Liver (tissue), 8 donors: ENCODE measurements at regions not wholly inside any gene's neighbourhood (a gene's known extent, or its start where the extent isn't known, plus 50 kb on each side); places are given as distances from the start of the nearest gene placed in this dataset.

Experiments
- DNase-seq: peaks from one replicate; pipeline ENCODE4 v3.0.0-alpha.2; 2017; ENCODE audit warnings: low spot score
- H3K27ac ChIP-seq, 2 donors: one replicate each; pipeline ENCODE4 v1.7.0; 2013; ENCODE audit warnings: inconsistent platforms in 2 of 2, low read length in 2 of 2, control low read depth in 1 of 2, low read depth in 1 of 2, mild to moderate bottlenecking in 1 of 2
- H3K27me3 ChIP-seq, 4 donors: one replicate each; pipeline versions ENCODE4 v1.6.1 to v1.7.0; 2013; ENCODE audit warnings: low read length in 3 of 4, inconsistent platforms in 1 of 4, mild to moderate bottlenecking in 1 of 4, moderate library complexity in 1 of 4; ENCODE audit not compliant: control insufficient read depth in 4 of 4, insufficient read depth in 4 of 4
- H3K36me3 ChIP-seq, 4 donors: one replicate each; pipeline versions ENCODE4 v1.6.1 to v1.7.0; 2013; ENCODE audit warnings: low read length in 3 of 4, mild to moderate bottlenecking in 3 of 4, low read depth in 1 of 4, moderate library complexity in 1 of 4; ENCODE audit not compliant: control insufficient read depth in 4 of 4, insufficient read depth in 3 of 4
- H3K4me1 ChIP-seq, 4 donors: one replicate each; pipeline versions ENCODE4 v1.6.1 to v1.7.0; 2013; ENCODE audit warnings: low read length in 3 of 4, mild to moderate bottlenecking in 3 of 4, moderate library complexity in 1 of 4; ENCODE audit not compliant: control insufficient read depth in 4 of 4, insufficient read depth in 4 of 4
- H3K4me3 ChIP-seq, 3 donors: one replicate each; pipeline versions ENCODE4 v1.6.1 to v1.7.0; 2013; ENCODE audit warnings: low read length in 3 of 3, control low read depth in 1 of 3, low read depth in 1 of 3, mild to moderate bottlenecking in 1 of 3
- H3K9ac ChIP-seq, 2 donors: one replicate each; pipeline ENCODE4 v1.7.0; 2013; ENCODE audit warnings: low read length in 2 of 2, mild to moderate bottlenecking in 2 of 2, moderate library complexity in 2 of 2, control low read depth in 1 of 2, low read depth in 1 of 2
- H3K9me3 ChIP-seq, 4 donors: one replicate each; pipeline versions ENCODE4 v1.6.1 to v1.7.0; 2013; ENCODE audit warnings: low read length in 3 of 4; ENCODE audit not compliant: control insufficient read depth in 4 of 4
- EGR1 ChIP-seq, 2 donors: IDR thresholded peaks; 2 replicates each; pipeline ENCODE4 v1.6.1; 2016 to 2018; ENCODE audit warnings: antibody characterized with exemption in 2 of 2, low read depth in 2 of 2
- FOXA1 ChIP-seq: IDR thresholded peaks from 2 replicates; pipeline ENCODE4 v1.6.1; 2016; ENCODE audit warnings: antibody characterized with exemption
- FOXA2 ChIP-seq: IDR thresholded peaks from 2 replicates; pipeline ENCODE4 v1.6.1; 2016; ENCODE audit warnings: antibody characterized with exemption
- GABPA ChIP-seq, 2 donors: IDR thresholded peaks in 1 of 2; conservative IDR thresholded peaks in 1 of 2; 2 replicates each; pipeline ENCODE4 v1.6.1; 2016; ENCODE audit warnings: antibody characterized with exemption in 2 of 2, mild to moderate bottlenecking in 1 of 2, moderate library complexity in 1 of 2
- HNF4A ChIP-seq, 2 donors: conservative IDR thresholded peaks; 2 replicates each; pipeline ENCODE4 v1.6.1; 2016; ENCODE audit warnings: antibody characterized with exemption in 2 of 2, mild to moderate bottlenecking in 2 of 2
- HNF4G ChIP-seq: IDR thresholded peaks from 2 replicates; pipeline ENCODE4 v1.6.1; 2016; ENCODE audit warnings: antibody characterized with exemption
- JUND ChIP-seq, 2 donors: IDR thresholded peaks; 2 replicates each; pipeline ENCODE4 v1.6.1; 2016; ENCODE audit warnings: antibody characterized with exemption in 2 of 2
- NR2F2 ChIP-seq: IDR thresholded peaks from 2 replicates; pipeline ENCODE4 v1.6.1; 2016; ENCODE audit warnings: antibody characterized with exemption
- RAD21 ChIP-seq, 2 donors: IDR thresholded peaks; 2 replicates each; pipeline ENCODE4 v1.6.1; 2016; ENCODE audit warnings: antibody characterized with exemption in 2 of 2, mild to moderate bottlenecking in 2 of 2
- RXRA ChIP-seq, 2 donors: IDR thresholded peaks; 2 replicates each; pipeline ENCODE4 v1.6.1; 2017 to 2018; ENCODE audit warnings: antibody characterized with exemption in 2 of 2, mild to moderate bottlenecking in 1 of 2
- SP1 ChIP-seq: IDR thresholded peaks from 2 replicates; pipeline ENCODE4 v1.6.1; 2018; ENCODE audit warnings: antibody characterized with exemption, mild to moderate bottlenecking
- TAF1 ChIP-seq: conservative IDR thresholded peaks from 2 replicates; pipeline ENCODE4 v1.6.1; 2016; ENCODE audit warnings: antibody characterized with exemption, mild to moderate bottlenecking
- YY1 ChIP-seq: IDR thresholded peaks from 2 replicates; pipeline ENCODE4 v1.6.1; 2016; ENCODE audit warnings: antibody characterized with exemption, mild to moderate bottlenecking
- WGBS: extraction: QIAGEN DNeasy Blood & Tissue Kit; methylation state at CpG from one replicate; pipeline ENCODE4 v1.1.7; 2013; 5-methylcytosine and 5-hydroxymethylcytosine counted together
- TF ChIP-seq, protein P1 (sequence below): IDR thresholded peaks from 2 replicates; pipeline ENCODE4 v1.6.1; 2016; ENCODE audit warnings: antibody characterized with exemption
- TF ChIP-seq, protein P2 (sequence below): IDR thresholded peaks from 2 replicates; pipeline ENCODE4 v1.6.1; 2016; ENCODE audit warnings: antibody characterized with exemption
- TF ChIP-seq, protein P3 (sequence below): IDR thresholded peaks from 2 replicates; pipeline ENCODE4 v1.6.1; 2016; ENCODE audit warnings: antibody characterized with exemption, mild to moderate bottlenecking
- TF ChIP-seq, protein P4 (sequence below): fragments of 150-350 bp; IDR thresholded peaks from 2 replicates; pipeline ENCODE4 v1.5.1; 2017; ENCODE audit warnings: improper control_type of control experiment, low read depth, low read length; ENCODE audit not compliant: missing input control
- donor health status: healthy.
- donor health status: healthy.
- donor health status: healthy.
- donor health status: healthy.
- donor health status: healthy.

DNA sequence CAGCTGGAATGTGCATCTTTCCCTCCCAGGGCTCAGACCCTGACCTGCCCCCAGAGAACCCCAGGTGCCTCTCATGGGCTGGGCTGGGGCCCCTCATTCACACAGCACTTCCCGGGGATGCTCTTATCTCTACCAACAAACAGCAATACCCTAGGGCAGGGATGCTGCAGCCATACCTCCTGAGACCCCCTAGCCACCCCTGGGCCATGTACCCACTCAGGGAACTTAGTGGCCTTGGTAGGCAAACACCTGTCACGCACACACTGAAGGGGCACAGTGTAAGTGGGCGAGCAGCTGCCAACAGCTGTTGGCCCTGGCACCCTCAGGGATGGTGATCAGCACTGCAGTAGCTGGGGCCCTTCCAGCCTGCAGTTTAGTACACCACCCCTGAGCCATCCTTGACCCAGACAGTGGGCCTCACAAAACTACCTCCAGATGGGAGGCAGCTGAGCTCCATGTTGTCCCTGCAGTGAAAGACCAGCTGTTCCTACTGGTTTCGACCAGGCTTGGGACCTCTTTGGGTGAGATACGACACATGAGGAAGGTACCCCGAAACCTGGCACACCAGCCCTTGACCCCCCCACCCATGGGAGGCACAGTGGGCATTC is 1723.6 kb downstream of the TP53TG3F start:
- no peak overlapping the region for H3K9ac ChIP-seq
- peaks cover 0 to 2% (median 0%) of the 10 kb centered on the region in 4 donors for H3K27me3 ChIP-seq
- TF ChIP-seq RAD21 (IDR thresholded peaks at IDR 0.05): no peak
- TF ChIP-seq FOXA1: no peak
- no peak for TF ChIP-seq TAF1
- DNase-seq: no peak
- no peaks in the 10 kb centered on the region for H3K36me3 ChIP-seq
- H3K9me3 ChIP-seq: peaks cover 0 to 4% (median 0%) of the 10 kb centered on the region in 4 donors
- H3K27ac ChIP-seq: no peak overlapping the region
- 56% methylated on average over 6 of the region's 6 CpGs for WGBS
- H3K4me1 ChIP-seq: no peaks in the 10 kb centered on the region
- H3K4me3 ChIP-seq: no peak overlapping the region

DNA sequence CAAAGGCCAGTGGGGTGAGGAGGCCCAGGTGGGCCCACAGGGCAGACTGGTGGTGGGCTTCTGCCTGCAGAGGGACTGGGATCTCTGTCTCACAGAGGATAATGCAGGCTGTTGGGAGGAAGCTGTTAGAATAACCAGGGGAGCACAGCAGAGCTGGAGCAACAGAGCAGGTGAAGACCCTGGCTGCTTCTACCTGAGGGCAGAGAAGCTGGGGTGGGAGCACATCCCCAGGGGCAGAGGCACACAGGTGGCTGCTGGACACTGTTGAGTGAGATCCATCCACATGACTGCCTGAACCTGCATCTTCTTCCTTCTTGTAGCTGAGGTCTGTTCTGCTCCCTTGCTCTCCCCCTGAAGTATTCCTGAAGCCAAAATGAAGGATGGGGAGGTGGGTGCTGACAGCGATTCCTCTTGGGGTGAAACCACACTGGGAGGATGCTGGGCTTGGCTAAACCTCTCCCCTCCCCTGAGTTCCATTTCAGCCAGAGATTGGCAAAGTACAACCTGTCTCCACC is 1725.0 kb downstream of the TP53TG3F start:
- DNase-seq: peak; percentile 12
- no peak overlapping the region for H3K4me3 ChIP-seq
- no peak overlapping the region for H3K27ac ChIP-seq
- 43% methylated on average over 1 of the region's 1 CpG for WGBS
- peaks cover 0 to 2% (median 0%) of the 10 kb centered on the region in 4 donors for H3K27me3 ChIP-seq
- no peak overlapping the region for H3K9ac ChIP-seq
- peaks cover 0 to 4% (median 0%) of the 10 kb centered on the region in 4 donors for H3K9me3 ChIP-seq
- H3K36me3 ChIP-seq: no peaks in the 10 kb centered on the region
- TF ChIP-seq, protein P1, sequence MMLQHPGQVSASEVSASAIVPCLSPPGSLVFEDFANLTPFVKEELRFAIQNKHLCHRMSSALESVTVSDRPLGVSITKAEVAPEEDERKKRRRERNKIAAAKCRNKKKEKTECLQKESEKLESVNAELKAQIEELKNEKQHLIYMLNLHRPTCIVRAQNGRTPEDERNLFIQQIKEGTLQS: no peak
- no peak for TF ChIP-seq GABPA (IDR thresholded peaks at IDR 0.05 in 1 of 2, conservative IDR thresholded peaks at IDR 0.05 in 1 of 2)
- TF ChIP-seq FOXA2: no peak
- TF ChIP-seq, protein P2, sequence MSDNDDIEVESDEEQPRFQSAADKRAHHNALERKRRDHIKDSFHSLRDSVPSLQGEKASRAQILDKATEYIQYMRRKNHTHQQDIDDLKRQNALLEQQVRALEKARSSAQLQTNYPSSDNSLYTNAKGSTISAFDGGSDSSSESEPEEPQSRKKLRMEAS: no peak
- TF ChIP-seq YY1: no peak
- H3K4me1 ChIP-seq: no peaks in the 10 kb centered on the region

DNA sequence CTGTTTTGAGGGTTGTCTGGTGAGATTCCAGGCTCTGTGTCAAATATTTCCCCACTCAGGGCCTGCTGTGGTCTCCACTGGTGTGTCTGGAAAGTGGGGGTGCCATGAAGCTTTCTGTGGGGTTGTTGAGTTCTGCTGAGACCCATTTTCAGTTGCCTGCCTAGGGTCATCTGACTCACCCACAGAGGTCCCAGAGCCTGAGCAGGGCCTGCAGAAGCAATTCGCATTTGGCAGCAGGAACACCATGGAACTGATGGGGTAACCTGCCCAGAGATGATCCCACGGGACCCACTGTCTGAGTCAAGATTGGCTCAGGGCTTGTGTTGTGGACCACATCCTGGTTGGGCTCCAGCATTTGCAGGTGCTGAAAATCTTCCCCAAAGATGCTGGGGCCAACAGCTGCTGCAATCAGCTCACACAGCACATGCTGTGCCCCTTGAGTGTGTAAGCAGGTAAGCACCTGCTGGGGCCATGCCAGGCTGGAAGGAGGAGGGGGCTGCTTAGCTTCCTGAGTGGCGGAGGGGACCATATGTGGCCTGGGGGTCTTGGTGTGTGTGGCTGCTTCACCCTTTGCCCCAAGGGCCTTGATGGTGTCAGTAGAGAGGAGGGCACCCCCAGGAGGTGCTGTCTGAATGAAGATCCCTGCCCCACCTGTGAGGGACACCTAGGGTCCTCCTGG is 1726.1 kb downstream of the TP53TG3F start:
- Histone ChIP-seq H3K27me3 (peaks cover 0 to 2% (median 0%) of the 10 kb centered on the region in 4 donors), H3K4me1 (no peaks in the 10 kb centered on the region), H3K9me3 (peaks cover 0 to 4% (median 0%) of the 10 kb centered on the region in 4 donors), H3K27ac (no peak overlapping the region), H3K4me3 (no peak overlapping the region), H3K9ac (no peak overlapping the region), H3K36me3 (no peaks in the 10 kb centered on the region)
- 54% methylated on average over 3 of the region's 3 CpGs for WGBS
- peak; percentile 24 for DNase-seq
- TF ChIP-seq HNF4G: no peak
- TF ChIP-seq FOXA2: no peak
- TF ChIP-seq FOXA1: no peak
- TF ChIP-seq, protein P3, sequence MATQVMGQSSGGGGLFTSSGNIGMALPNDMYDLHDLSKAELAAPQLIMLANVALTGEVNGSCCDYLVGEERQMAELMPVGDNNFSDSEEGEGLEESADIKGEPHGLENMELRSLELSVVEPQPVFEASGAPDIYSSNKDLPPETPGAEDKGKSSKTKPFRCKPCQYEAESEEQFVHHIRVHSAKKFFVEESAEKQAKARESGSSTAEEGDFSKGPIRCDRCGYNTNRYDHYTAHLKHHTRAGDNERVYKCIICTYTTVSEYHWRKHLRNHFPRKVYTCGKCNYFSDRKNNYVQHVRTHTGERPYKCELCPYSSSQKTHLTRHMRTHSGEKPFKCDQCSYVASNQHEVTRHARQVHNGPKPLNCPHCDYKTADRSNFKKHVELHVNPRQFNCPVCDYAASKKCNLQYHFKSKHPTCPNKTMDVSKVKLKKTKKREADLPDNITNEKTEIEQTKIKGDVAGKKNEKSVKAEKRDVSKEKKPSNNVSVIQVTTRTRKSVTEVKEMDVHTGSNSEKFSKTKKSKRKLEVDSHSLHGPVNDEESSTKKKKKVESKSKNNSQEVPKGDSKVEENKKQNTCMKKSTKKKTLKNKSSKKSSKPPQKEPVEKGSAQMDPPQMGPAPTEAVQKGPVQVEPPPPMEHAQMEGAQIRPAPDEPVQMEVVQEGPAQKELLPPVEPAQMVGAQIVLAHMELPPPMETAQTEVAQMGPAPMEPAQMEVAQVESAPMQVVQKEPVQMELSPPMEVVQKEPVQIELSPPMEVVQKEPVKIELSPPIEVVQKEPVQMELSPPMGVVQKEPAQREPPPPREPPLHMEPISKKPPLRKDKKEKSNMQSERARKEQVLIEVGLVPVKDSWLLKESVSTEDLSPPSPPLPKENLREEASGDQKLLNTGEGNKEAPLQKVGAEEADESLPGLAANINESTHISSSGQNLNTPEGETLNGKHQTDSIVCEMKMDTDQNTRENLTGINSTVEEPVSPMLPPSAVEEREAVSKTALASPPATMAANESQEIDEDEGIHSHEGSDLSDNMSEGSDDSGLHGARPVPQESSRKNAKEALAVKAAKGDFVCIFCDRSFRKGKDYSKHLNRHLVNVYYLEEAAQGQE: no peak
- TF ChIP-seq YY1: no peak
- no peak for TF ChIP-seq SP1
- TF ChIP-seq RXRA (IDR thresholded peaks at IDR 0.05): no peak
- no peak for TF ChIP-seq NR2F2
- TF ChIP-seq, protein P4, sequence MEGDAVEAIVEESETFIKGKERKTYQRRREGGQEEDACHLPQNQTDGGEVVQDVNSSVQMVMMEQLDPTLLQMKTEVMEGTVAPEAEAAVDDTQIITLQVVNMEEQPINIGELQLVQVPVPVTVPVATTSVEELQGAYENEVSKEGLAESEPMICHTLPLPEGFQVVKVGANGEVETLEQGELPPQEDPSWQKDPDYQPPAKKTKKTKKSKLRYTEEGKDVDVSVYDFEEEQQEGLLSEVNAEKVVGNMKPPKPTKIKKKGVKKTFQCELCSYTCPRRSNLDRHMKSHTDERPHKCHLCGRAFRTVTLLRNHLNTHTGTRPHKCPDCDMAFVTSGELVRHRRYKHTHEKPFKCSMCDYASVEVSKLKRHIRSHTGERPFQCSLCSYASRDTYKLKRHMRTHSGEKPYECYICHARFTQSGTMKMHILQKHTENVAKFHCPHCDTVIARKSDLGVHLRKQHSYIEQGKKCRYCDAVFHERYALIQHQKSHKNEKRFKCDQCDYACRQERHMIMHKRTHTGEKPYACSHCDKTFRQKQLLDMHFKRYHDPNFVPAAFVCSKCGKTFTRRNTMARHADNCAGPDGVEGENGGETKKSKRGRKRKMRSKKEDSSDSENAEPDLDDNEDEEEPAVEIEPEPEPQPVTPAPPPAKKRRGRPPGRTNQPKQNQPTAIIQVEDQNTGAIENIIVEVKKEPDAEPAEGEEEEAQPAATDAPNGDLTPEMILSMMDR: no peak
- TF ChIP-seq EGR1 (IDR thresholded peaks at IDR 0.05; ENCODE audit: low read depth in 2 of 2): no peak
- TF ChIP-seq, protein P2: no peak
- TF ChIP-seq RAD21 (IDR thresholded peaks at IDR 0.05): no peak
- TF ChIP-seq TAF1: no peak
- TF ChIP-seq, protein P1: no peak
- no peak for TF ChIP-seq GABPA (IDR thresholded peaks at IDR 0.05 in 1 of 2, conservative IDR thresholded peaks at IDR 0.05 in 1 of 2)
- no peak for TF ChIP-seq HNF4A (conservative IDR thresholded peaks at IDR 0.05)
- no peak for TF ChIP-seq JUND (IDR thresholded peaks at IDR 0.05)
